ENCODE measurements at regions not wholly inside any gene's neighbourhood (a gene's known extent, or its start where the extent isn't known, plus 50 kb on each side); places are given as distances from the start of the nearest gene placed in this dataset.

DNA sequence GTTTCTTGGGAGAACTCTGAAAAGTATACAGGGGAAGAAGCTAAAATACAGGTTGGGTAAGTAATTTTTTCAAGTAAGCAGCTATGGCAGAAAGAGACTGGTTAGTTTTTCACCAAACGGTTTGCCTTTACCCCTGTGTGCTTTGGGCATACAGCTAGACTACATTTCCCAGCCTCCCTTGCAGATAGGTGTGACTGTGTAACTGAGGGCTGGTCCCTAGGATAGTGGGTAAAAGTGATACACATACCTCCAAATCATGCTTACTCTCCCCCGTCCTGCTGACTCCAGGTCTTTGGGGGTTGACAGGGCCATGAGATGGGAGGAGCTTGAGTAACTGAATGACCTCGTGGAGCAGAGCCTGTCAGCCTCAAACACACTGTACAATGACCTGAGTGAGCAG is 208.6 kb upstream of the GDNF start:
- no peaks in the 10 kb centered on the region for H3K4me1 Mint-ChIP-seq
- WGBS (ENCODE audit: insufficient coverage): no CpG with 5 or more reads among the region's 3 CpGs
- peaks cover 0 to 1% (median 0%) of the 10 kb centered on the region in 3 donors for H3K27me3 Mint-ChIP-seq (ENCODE audit: low read depth in 3 of 3)
- Histone ChIP-seq H2AFZ (ENCODE audit: insufficient read depth, low read depth, low read length, poor library complexity, severe bottlenecking) (no peak overlapping the region), H3K27me3 (ENCODE audit: control insufficient read depth in 2 of 2, insufficient read depth in 2 of 2, low read length in 2 of 2) (no peaks in the 10 kb centered on the region), H3K4me1 (ENCODE audit: control insufficient read depth in 1 of 2, insufficient read depth in 2 of 2, low read length in 2 of 2) (no peaks in the 10 kb centered on the region), H3K27ac (ENCODE audit: low read depth in 1 of 2, low read length in 2 of 2) (no peak overlapping the region), H3K4me2 (replicated peaks; ENCODE audit: extremely low read depth, low read length, poor library complexity, severe bottlenecking) (no peak overlapping the region), H3K36me3 (replicated peaks in 1 of 2; ENCODE audit: control insufficient read depth in 1 of 2, insufficient read depth in 2 of 2, low read length in 2 of 2) (no peaks in the 10 kb centered on the region), H4K20me1 (ENCODE audit: insufficient read depth, low read length) (no peaks in the 10 kb centered on the region), H3K9me3 (replicated peaks in 1 of 2; ENCODE audit: control insufficient read depth in 1 of 2, insufficient read depth in 1 of 2, low read length in 2 of 2) (peaks cover 3 to 6% of the 10 kb centered on the region in 2 donors), H3K4me3 (replicated peaks in 1 of 3; ENCODE audit: low read depth in 2 of 3, low read length in 3 of 3) (no peak overlapping the region), H3K9ac (ENCODE audit: insufficient read depth, low read length, poor library complexity, severe bottlenecking) (no peak overlapping the region), H3K79me2 (ENCODE audit: insufficient read depth, low read length) (no peaks in the 10 kb centered on the region)
- H3K9me3 Mint-ChIP-seq: peaks cover 0 to 12% (median 3%) of the 10 kb centered on the region in 7 donors
- H3K4me3 Mint-ChIP-seq: no peak overlapping the region
- intact Hi-C loops (cut with micrococcal nuclease): no loop called here
- TF ChIP-seq, protein P1, sequence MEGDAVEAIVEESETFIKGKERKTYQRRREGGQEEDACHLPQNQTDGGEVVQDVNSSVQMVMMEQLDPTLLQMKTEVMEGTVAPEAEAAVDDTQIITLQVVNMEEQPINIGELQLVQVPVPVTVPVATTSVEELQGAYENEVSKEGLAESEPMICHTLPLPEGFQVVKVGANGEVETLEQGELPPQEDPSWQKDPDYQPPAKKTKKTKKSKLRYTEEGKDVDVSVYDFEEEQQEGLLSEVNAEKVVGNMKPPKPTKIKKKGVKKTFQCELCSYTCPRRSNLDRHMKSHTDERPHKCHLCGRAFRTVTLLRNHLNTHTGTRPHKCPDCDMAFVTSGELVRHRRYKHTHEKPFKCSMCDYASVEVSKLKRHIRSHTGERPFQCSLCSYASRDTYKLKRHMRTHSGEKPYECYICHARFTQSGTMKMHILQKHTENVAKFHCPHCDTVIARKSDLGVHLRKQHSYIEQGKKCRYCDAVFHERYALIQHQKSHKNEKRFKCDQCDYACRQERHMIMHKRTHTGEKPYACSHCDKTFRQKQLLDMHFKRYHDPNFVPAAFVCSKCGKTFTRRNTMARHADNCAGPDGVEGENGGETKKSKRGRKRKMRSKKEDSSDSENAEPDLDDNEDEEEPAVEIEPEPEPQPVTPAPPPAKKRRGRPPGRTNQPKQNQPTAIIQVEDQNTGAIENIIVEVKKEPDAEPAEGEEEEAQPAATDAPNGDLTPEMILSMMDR (IDR thresholded peaks at IDR 0.05): no peak
- H3K27ac Mint-ChIP-seq: no peak overlapping the region
- no peaks in the 10 kb centered on the region for H3K36me3 Mint-ChIP-seq
- DNase-seq: no peak

DNA sequence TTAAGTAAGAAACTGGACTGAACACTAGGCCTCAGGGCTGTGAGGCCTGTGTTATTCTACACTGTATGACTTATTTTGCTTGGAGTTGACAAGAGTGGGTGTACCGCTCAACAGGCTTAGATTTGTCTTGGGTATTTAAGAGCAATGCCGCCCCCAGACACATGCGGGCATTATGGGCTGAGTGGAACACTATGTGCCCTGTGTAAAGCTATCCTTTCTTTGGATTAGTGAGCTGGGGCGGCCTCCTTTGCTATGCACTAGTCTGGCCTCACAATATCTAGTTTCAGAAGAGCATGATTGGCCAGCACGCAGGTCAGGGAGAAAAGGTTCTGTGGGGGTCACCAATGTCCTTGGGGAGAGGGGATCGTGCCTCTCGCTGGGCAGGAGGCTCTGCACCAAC is 206.3 kb upstream of the GDNF start:
- H3K79me2 ChIP-seq (ENCODE audit: insufficient read depth, low read length): no peaks in the 10 kb centered on the region
- intact Hi-C loops (cut with micrococcal nuclease): no loop called here
- H3K4me1 Mint-ChIP-seq: no peaks in the 10 kb centered on the region
- H3K4me3 ChIP-seq (replicated peaks in 1 of 3; ENCODE audit: low read depth in 2 of 3, low read length in 3 of 3): no peak overlapping the region
- no peak overlapping the region for H3K4me3 Mint-ChIP-seq
- H2AFZ ChIP-seq (ENCODE audit: insufficient read depth, low read depth, low read length, poor library complexity, severe bottlenecking): no peak overlapping the region
- peaks cover 0 to 6% of the 10 kb centered on the region in 2 donors for H3K9me3 ChIP-seq (replicated peaks in 1 of 2; ENCODE audit: control insufficient read depth in 1 of 2, insufficient read depth in 1 of 2, low read length in 2 of 2)
- 100% methylated on average over 6 of the region's 7 CpGs for WGBS (ENCODE audit: insufficient coverage)
- no peaks in the 10 kb centered on the region for H4K20me1 ChIP-seq (ENCODE audit: insufficient read depth, low read length)
- peaks cover 0 to 7% (median 2%) of the 10 kb centered on the region in 7 donors for H3K9me3 Mint-ChIP-seq
- H3K36me3 Mint-ChIP-seq: no peaks in the 10 kb centered on the region
- H3K4me1 ChIP-seq (ENCODE audit: control insufficient read depth in 1 of 2, insufficient read depth in 2 of 2, low read length in 2 of 2): no peaks in the 10 kb centered on the region
- H3K27ac Mint-ChIP-seq: no peak overlapping the region
- TF ChIP-seq, protein P1 (IDR thresholded peaks at IDR 0.05): no peak
- no peaks in the 10 kb centered on the region for H3K36me3 ChIP-seq (replicated peaks in 1 of 2; ENCODE audit: control insufficient read depth in 1 of 2, insufficient read depth in 2 of 2, low read length in 2 of 2)
- no peak overlapping the region for H3K4me2 ChIP-seq (replicated peaks; ENCODE audit: extremely low read depth, low read length, poor library complexity, severe bottlenecking)
- no peaks in the 10 kb centered on the region for H3K27me3 Mint-ChIP-seq (ENCODE audit: low read depth in 3 of 3)
- DNase-seq: no peak
- H3K9ac ChIP-seq (ENCODE audit: insufficient read depth, low read length, poor library complexity, severe bottlenecking): no peak overlapping the region
- H3K27me3 ChIP-seq (ENCODE audit: control insufficient read depth in 2 of 2, insufficient read depth in 2 of 2, low read length in 2 of 2): no peaks in the 10 kb centered on the region
- no peak overlapping the region for H3K27ac ChIP-seq (ENCODE audit: low read depth in 1 of 2, low read length in 2 of 2)

Measured in CD14-positive monocyte (primary cell).